GM20000 (cell line): ENCODE measurements at regions not wholly inside any gene's neighbourhood (a gene's known extent, or its start where the extent isn't known, plus 50 kb on each side); places are given as distances from the start of the nearest gene placed in this dataset.

ENCODE experiments used
- DNase-seq: peaks from one replicate; pipeline ENCODE4 v3.0.0; 2012; ENCODE audit warnings: low spot score
- CTCF ChIP-seq: IDR thresholded peaks from 2 replicates; pipeline ENCODE4 v1.5.1; 2012; ENCODE audit warnings: mild to moderate bottlenecking, control low read depth; ENCODE audit errors: extremely low read depth, missing control alignments

- DNase-seq: no peak
- no peak for TF ChIP-seq CTCF
Observed at GRCh38 chrX:110557864-110558263, 199.2 kb downstream of the RTL9 start.

DNA sequence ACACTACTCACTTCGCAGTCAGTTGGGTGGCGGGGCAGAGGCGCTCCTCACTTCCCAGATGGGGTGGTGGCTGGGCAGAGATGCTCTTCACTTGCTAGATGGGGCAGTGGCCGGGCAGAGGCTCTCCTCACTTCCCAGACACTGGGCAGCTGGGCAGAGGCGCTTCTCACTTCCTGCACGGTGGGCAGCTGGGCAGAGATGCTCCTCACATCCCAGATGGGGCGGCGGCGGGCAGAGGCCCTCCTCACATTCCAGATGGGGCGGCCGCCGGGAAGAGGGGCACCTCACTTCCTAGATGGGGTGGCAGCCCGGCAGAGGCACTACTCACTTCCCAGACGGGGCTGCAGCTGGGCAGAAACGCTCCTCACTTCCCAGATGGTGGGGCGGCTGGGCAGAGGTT, 199.8 kb downstream of the RTL9 start:
- no peak for DNase-seq
- no peak for TF ChIP-seq CTCF

- no peak for TF ChIP-seq CTCF
- no peak for DNase-seq
Observed at GRCh38 chrX:110561034-110561433, 202.4 kb downstream of the RTL9 start.

DNA sequence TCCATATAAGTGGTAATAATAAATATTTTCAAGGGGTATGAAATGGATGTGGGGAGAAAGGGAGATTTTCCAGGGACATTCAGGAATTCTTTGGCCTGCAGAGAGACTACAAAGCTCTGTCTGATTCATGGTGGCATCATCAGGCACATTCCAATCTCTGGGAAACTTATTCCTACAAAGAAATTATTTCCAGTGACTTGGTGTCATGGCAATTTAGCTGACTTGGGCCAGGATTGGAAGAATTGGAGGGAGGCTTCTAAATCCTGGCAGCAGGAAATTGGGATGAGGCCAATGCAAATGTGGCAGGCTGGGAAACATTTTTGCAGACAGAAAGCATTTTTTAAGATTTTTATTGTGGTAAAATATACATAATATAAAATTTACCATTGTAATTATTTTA, 204.6 kb downstream of the RTL9 start:
- TF ChIP-seq CTCF: no peak
- DNase-seq: no peak

DNA sequence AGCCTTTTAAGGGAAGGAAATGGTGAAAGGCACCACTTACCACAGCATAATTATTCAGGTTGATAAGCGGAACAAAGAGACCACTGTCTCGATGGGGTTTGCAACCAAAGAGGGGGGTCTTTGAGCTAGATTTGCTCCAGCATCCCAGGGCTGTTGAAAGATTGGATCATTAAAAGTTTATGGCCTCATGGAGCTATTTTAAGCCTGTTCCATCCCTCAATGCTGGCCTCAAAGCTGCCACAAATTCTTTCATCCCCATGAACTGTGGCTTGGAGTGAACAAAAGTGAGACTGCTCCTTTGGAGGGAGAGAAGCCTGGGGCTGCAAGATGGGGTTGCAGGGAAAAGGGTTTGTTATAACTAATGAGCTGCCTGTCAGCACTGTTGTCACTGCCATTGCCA, 209.8 kb downstream of the RTL9 start:
- DNase-seq: no peak
- TF ChIP-seq CTCF: no peak

DNA sequence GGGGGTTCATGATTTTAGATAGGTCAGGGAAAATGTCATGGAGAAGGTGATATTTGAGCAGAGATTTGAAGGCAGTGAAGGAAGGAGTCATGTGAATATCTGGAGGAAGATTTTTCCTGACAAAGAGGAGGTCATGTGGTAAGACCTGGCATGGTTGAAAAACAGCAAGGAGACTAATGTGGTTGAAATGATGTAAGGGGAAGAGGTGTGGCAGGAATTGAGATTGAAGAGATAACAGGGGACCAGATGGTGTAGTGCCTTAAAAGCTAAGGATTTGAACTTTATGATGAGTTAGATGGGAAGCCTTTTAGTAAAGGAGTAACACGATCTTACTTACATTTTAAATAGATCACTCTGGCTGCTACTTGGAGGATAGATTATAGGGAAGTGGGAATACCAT, 210.9 kb downstream of the RTL9 start:
- no peak for TF ChIP-seq CTCF
- DNase-seq: no peak

DNA sequence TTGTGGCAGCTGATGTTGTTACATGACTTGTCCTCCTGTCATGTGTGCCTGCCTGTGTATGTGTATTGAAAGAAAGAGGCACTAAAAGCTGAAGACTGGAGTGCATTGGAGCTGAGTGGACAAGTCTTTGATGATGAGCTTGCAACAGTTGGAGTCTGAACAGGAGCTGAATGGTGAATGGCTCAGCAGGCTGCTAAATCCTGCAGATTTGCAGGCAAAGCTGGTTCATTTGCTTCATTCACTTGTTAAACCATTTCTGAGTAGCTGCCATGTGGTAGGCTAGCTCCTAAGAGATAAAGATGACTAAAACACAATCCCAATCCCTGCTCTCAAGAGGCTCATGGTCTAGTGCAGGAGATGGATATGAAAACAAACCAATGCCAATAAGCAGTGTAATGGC, 217.3 kb downstream of the CHRDL1 start:
- TF ChIP-seq CTCF: no peak

More for the DNA sequence above, 217.3 kb downstream of the CHRDL1 start:
- no peak for DNase-seq
